GM23248 (cell line): ENCODE measurements at regions not wholly inside any gene's neighbourhood (a gene's known extent, or its start where the extent isn't known, plus 50 kb on each side); places are given as distances from the start of the nearest gene placed in this dataset.

Experiments used
- DNase-seq: peaks from one replicate; pipeline ENCODE4 v3.0.0-alpha.2; 2015
- H2AFZ ChIP-seq: fragments of 200-600 bp; sonication (generic); 2 replicates; pipeline ENCODE4 v1.6.1; 2016; ENCODE audit warnings: antibody characterized with exemption
- H3F3A ChIP-seq: fragments of 200-600 bp; sonication (generic); 2 replicates; pipeline ENCODE4 v1.6.1; 2016; ENCODE audit warnings: mild to moderate bottlenecking, antibody characterized with exemption, mixed run types; ENCODE audit not compliant: insufficient read depth
- H3K27ac ChIP-seq: fragments of 200-600 bp; sonication (generic); 2 replicates; pipeline ENCODE4 v1.5.1; 2016; ENCODE audit warnings: mild to moderate bottlenecking
- H3K27me3 ChIP-seq: fragments of 200-600 bp; sonication (generic); replicated peaks from 2 replicates; pipeline ENCODE4 v1.6.1; 2016; ENCODE audit warnings: mild to moderate bottlenecking; ENCODE audit not compliant: insufficient read depth
- H3K36me3 ChIP-seq: fragments of 200-600 bp; sonication (generic); 2 replicates; pipeline ENCODE4 v1.6.1; 2016; ENCODE audit warnings: low read depth, mild to moderate bottlenecking
- H3K4me1 ChIP-seq: fragments of 200-600 bp; sonication (generic); 2 replicates; pipeline ENCODE4 v1.6.1; 2016; ENCODE audit warnings: mild to moderate bottlenecking; ENCODE audit not compliant: insufficient read depth
- H3K4me2 ChIP-seq: fragments of 200-600 bp; sonication (generic); one replicate; pipeline ENCODE4 v1.6.1; 2016; ENCODE audit warnings: mild to moderate bottlenecking; ENCODE audit not compliant: unreplicated experiment
- H3K4me3 ChIP-seq: fragments of 200-600 bp; sonication (generic); 2 replicates; pipeline ENCODE4 v1.5.1; 2016; ENCODE audit warnings: mild to moderate bottlenecking
- H3K79me2 ChIP-seq: fragments of 200-600 bp; sonication (generic); 2 replicates; pipeline ENCODE4 v1.6.1; 2016; ENCODE audit warnings: mild to moderate bottlenecking; ENCODE audit not compliant: insufficient read depth
- H3K9ac ChIP-seq: fragments of 200-600 bp; sonication (generic); 2 replicates; pipeline ENCODE4 v1.6.1; 2016; ENCODE audit warnings: mild to moderate bottlenecking
- H3K9me2 ChIP-seq: fragments of 200-600 bp; sonication (generic); 2 replicates; pipeline ENCODE4 v1.6.1; 2016; ENCODE audit warnings: mixed run types, mild to moderate bottlenecking, moderate library complexity; ENCODE audit not compliant: insufficient read depth
- H3K9me3 ChIP-seq: fragments of 200-600 bp; sonication (generic); one replicate; pipeline ENCODE4 v1.6.1; 2017; ENCODE audit warnings: low read depth
- H4K20me1 ChIP-seq: fragments of 200-600 bp; sonication (generic); 2 replicates; pipeline ENCODE4 v1.6.0; 2016; ENCODE audit not compliant: insufficient read depth
- EZH2 ChIP-seq: fragments of 200-600 bp; sonication (generic); IDR thresholded peaks from 2 replicates; pipeline ENCODE4 v1.6.1; 2018; ENCODE audit warnings: antibody characterized with exemption, mild to moderate bottlenecking; ENCODE audit not compliant: insufficient read depth, poor library complexity, severe bottlenecking
- EZH2phosphoT487 ChIP-seq: fragments of 200-600 bp; sonication (generic); IDR thresholded peaks from 2 replicates; pipeline ENCODE4 v1.6.1; 2018; ENCODE audit warnings: antibody characterized with exemption, moderate library complexity, mild to moderate bottlenecking, low read depth; ENCODE audit not compliant: insufficient read depth
- WGBS, 2 experiments: methylation state at CpG; one replicate each; pipeline ENCODE4 v1.1.6; 2015 to 2017; ENCODE audit warnings: low lambda C conversion rate in 2 of 2, low coverage in 1 of 2; ENCODE audit errors: missing lambda C conversion rate in 2 of 2; 5-methylcytosine and 5-hydroxymethylcytosine counted together
- in situ Hi-C: fragments of 300-500 bp; cut with MboI; formaldehyde crosslinking; loops from 2 replicates; pipeline ENCODE4 v1.15.0; 2020

GRCh38 chr10:131682271-131682962 lies 218.4 kb upstream of the PPP2R2D start:
- in situ Hi-C loops, result no loop called here
- no peaks in the 10 kb centered on the region for H3K36me3 ChIP-seq
- H3K79me2 ChIP-seq, result no peaks in the 10 kb centered on the region
- H3K9ac ChIP-seq, result no peak overlapping the region
- no peaks in the 10 kb centered on the region for H3K9me3 ChIP-seq
- H3K4me2 ChIP-seq, result no peak overlapping the region
- H2AFZ ChIP-seq, result no peak overlapping the region
- H3K27me3 ChIP-seq, result no peaks in the 10 kb centered on the region
- no peaks in the 10 kb centered on the region for H3F3A ChIP-seq
- no peak overlapping the region for H3K4me3 ChIP-seq
- no peaks in the 10 kb centered on the region for H3K4me1 ChIP-seq
- no peak for DNase-seq
- 43 to 48% methylated on average over 20 of the region's 20 CpGs for WGBS, 2 experiments
- H4K20me1 ChIP-seq, result no peaks in the 10 kb centered on the region
- no peaks in the 10 kb centered on the region for H3K9me2 ChIP-seq
- H3K27ac ChIP-seq, result no peak overlapping the region
- TF ChIP-seq EZH2, result no peak
- no peak for TF ChIP-seq EZH2phosphoT487

GRCh38 chr10:131683281-131683861 lies 217.4 kb upstream of the PPP2R2D start:
- H4K20me1 ChIP-seq, result no peaks in the 10 kb centered on the region
- WGBS, 2 experiments, result 40 to 48% methylated on average over 20 to 21 of the region's 21 CpGs
- H3K4me1 ChIP-seq, result no peaks in the 10 kb centered on the region
- DNase-seq, result no peak
- no peaks in the 10 kb centered on the region for H3K27me3 ChIP-seq
- H3K27ac ChIP-seq, result no peak overlapping the region
- H3K9me2 ChIP-seq, result no peaks in the 10 kb centered on the region
- no peak overlapping the region for H3K4me3 ChIP-seq
- no peak for TF ChIP-seq EZH2
- H3K9ac ChIP-seq, result no peak overlapping the region
- H2AFZ ChIP-seq, result no peak overlapping the region
- in situ Hi-C loops, result no loop called here
- H3K9me3 ChIP-seq, result no peaks in the 10 kb centered on the region
- no peaks in the 10 kb centered on the region for H3K36me3 ChIP-seq
- no peaks in the 10 kb centered on the region for H3F3A ChIP-seq
- no peaks in the 10 kb centered on the region for H3K79me2 ChIP-seq
- no peak overlapping the region for H3K4me2 ChIP-seq

- Histone ChIP-seq H3K9me2 (no peaks in the 10 kb centered on the region), H3K79me2 (no peaks in the 10 kb centered on the region), H3K9ac (no peak overlapping the region), H3F3A (no peaks in the 10 kb centered on the region), H3K9me3 (no peaks in the 10 kb centered on the region), H3K27me3 (no peaks in the 10 kb centered on the region), H3K4me3 (no peak overlapping the region), H3K36me3 (no peaks in the 10 kb centered on the region), H3K27ac (no peak overlapping the region), H3K4me1 (no peaks in the 10 kb centered on the region), H4K20me1 (no peaks in the 10 kb centered on the region), H3K4me2 (no peak overlapping the region), H2AFZ (no peak overlapping the region)
- whole genome bisulfite sequencing, 2 experiments, result 62 to 63% methylated on average over 12 of the region's 12 CpGs
- in situ Hi-C loops, result no loop called here
- TF ChIP-seq EZH2, result no peak
- DNase-seq, result no peak
Observed at GRCh38 chr10:131683941-131684340, 216.9 kb upstream of the PPP2R2D start.

- Histone ChIP-seq H3K4me3 (no peak overlapping the region), H3K36me3 (no peaks in the 10 kb centered on the region), H3K79me2 (no peaks in the 10 kb centered on the region), H3K9me3 (no peaks in the 10 kb centered on the region), H3K27me3 (no peaks in the 10 kb centered on the region), H4K20me1 (no peaks in the 10 kb centered on the region), H3K9me2 (no peaks in the 10 kb centered on the region), H3K27ac (no peak overlapping the region), H3K9ac (no peak overlapping the region), H3K4me2 (no peak overlapping the region), H3K4me1 (no peaks in the 10 kb centered on the region), H3F3A (no peaks in the 10 kb centered on the region), H2AFZ (no peak overlapping the region)
- TF ChIP-seq EZH2phosphoT487, result no peak
- TF ChIP-seq EZH2, result no peak
- DNase-seq, result no peak
- WGBS, 2 experiments, result 19 to 27% methylated on average over 7 of the region's 7 CpGs
- in situ Hi-C loops, result no loop called here
Observed at GRCh38 chr10:131685007-131685406, 215.8 kb upstream of the PPP2R2D start.
